Hepatocyte (in vitro differentiated cells): ENCODE measurements at regions not wholly inside any gene's neighbourhood (a gene's known extent, or its start where the extent isn't known, plus 50 kb on each side); places are given as distances from the start of the nearest gene placed in this dataset.
"Not testable (repeated sequence)": the region's sequence is repeated elsewhere in the genome, so short reads cannot be mapped to it uniquely, and the experiment has no call there.

Source experiments
- DNase-seq: peaks from one replicate; pipeline ENCODE4 v3.0.0-alpha.2; 2016; ENCODE audit warnings: low spot score
- H2AFZ ChIP-seq: fragments of 200-600 bp; sonication (generic); 2 replicates; pipeline ENCODE4 v1.6.0; 2016; ENCODE audit warnings: antibody characterized with exemption, mild to moderate bottlenecking
- H3K27ac ChIP-seq: fragments of 200-600 bp; sonication (generic); 2 replicates; pipeline ENCODE4 v1.5.1; 2016; ENCODE audit warnings: mild to moderate bottlenecking
- H3K27me3 ChIP-seq: fragments of 200-600 bp; sonication (generic); 2 replicates; pipeline ENCODE4 v1.6.1; 2016
- H3K36me3 ChIP-seq: fragments of 200-600 bp; sonication (generic); replicated peaks from 2 replicates; pipeline ENCODE4 v1.5.1; 2016; ENCODE audit warnings: low read depth; ENCODE audit not compliant: insufficient read depth
- H3K4me1 ChIP-seq: fragments of 200-600 bp; sonication (generic); 2 replicates; pipeline ENCODE4 v1.5.1; 2016; ENCODE audit warnings: mild to moderate bottlenecking, moderate library complexity; ENCODE audit not compliant: insufficient read depth
- H3K4me2 ChIP-seq: fragments of 200-600 bp; sonication (generic); 2 replicates; pipeline ENCODE4 v1.6.0; 2016
- H3K4me3 ChIP-seq: fragments of 200-600 bp; sonication (generic); 2 replicates; pipeline ENCODE4 v1.5.1; 2016; ENCODE audit warnings: mild to moderate bottlenecking
- H3K79me2 ChIP-seq: fragments of 200-600 bp; sonication (generic); 2 replicates; pipeline ENCODE4 v1.6.0; 2017; ENCODE audit warnings: mild to moderate bottlenecking
- H3K9me2 ChIP-seq: fragments of 200-600 bp; sonication (generic); replicated peaks from 2 replicates; pipeline ENCODE4 v1.6.0; 2017; ENCODE audit warnings: mild to moderate bottlenecking; ENCODE audit not compliant: insufficient read depth
- H3K9me3 ChIP-seq: fragments of 200-600 bp; sonication (generic); 2 replicates; pipeline ENCODE4 v1.5.1; 2016; ENCODE audit warnings: low read depth, mild to moderate bottlenecking
- H4K20me1 ChIP-seq: fragments of 200-600 bp; sonication (generic); 2 replicates; pipeline ENCODE4 v1.6.0; 2016; ENCODE audit warnings: mild to moderate bottlenecking; ENCODE audit not compliant: insufficient read depth, poor library complexity, severe bottlenecking
- CTCF ChIP-seq: fragments of 200-600 bp; sonication (generic); IDR thresholded peaks from 2 replicates; pipeline ENCODE4 v1.5.1; 2016; ENCODE audit warnings: antibody characterized with exemption, mild to moderate bottlenecking; ENCODE audit not compliant: poor library complexity
- EZH2 ChIP-seq: fragments of 200-600 bp; sonication (generic); IDR thresholded peaks from 2 replicates; pipeline ENCODE4 v1.6.1; 2016; ENCODE audit warnings: antibody characterized with exemption, mild to moderate bottlenecking, borderline replicate concordance
- EZH2phosphoT487 ChIP-seq: fragments of 200-600 bp; sonication (generic); IDR thresholded peaks from one replicate; pipeline ENCODE4 v1.6.1; 2018; ENCODE audit warnings: antibody characterized with exemption, mild to moderate bottlenecking, low read depth, moderate library complexity; ENCODE audit not compliant: unreplicated experiment, severe bottlenecking
- WGBS: methylation state at CpG from one replicate; pipeline ENCODE4 v1.1.6; 2016; ENCODE audit warnings: low lambda C conversion rate; ENCODE audit errors: missing lambda C conversion rate; 5-methylcytosine and 5-hydroxymethylcytosine counted together

- Histone ChIP-seq H3K79me2 (no peaks in the 10 kb centered on the region), H3K9me3 (no peaks in the 10 kb centered on the region), H3K27me3 (no peaks in the 10 kb centered on the region), H3K4me2 (no peak overlapping the region), H3K36me3 (no peaks in the 10 kb centered on the region), H4K20me1 (no peaks in the 10 kb centered on the region), H3K4me1 (no peaks in the 10 kb centered on the region), H3K27ac (no peak overlapping the region), H3K9me2 (no peaks in the 10 kb centered on the region), H3K4me3 (no peak overlapping the region), H2AFZ (no peak overlapping the region)
- WGBS: 87% methylated on average over 3 of the region's 5 CpGs
- TF ChIP-seq EZH2phosphoT487: no peak
- TF ChIP-seq EZH2: no peak
- TF ChIP-seq CTCF: no peak
- DNase-seq: no peak
Measured at GRCh38 chr14:105629886-105630215, 103.5 kb downstream of the TMEM121 start.

GRCh38 chr14:105630293-105630934, 104.0 kb downstream of the TMEM121 start:
- DNase-seq, H3K9me2 ChIP-seq, H2AFZ ChIP-seq, H3K4me1 ChIP-seq, H3K27me3 ChIP-seq, H3K79me2 ChIP-seq, H3K4me3 ChIP-seq, H4K20me1 ChIP-seq, H3K4me2 ChIP-seq, H3K36me3 ChIP-seq, H3K27ac ChIP-seq, H3K9me3 ChIP-seq: not testable (repeated sequence)
- WGBS: 96% methylated on average over 5 of the region's 8 CpGs

GRCh38 chr14:105630935-105631779, 104.8 kb downstream of the TMEM121 start:
- not testable (repeated sequence) for H3K79me2 ChIP-seq, H3K9me3 ChIP-seq, H3K9me2 ChIP-seq, H3K4me1 ChIP-seq, H4K20me1 ChIP-seq, H3K27ac ChIP-seq, H3K27me3 ChIP-seq, H3K4me2 ChIP-seq, H3K4me3 ChIP-seq, H3K36me3 ChIP-seq, H2AFZ ChIP-seq, DNase-seq
- WGBS: 77% methylated on average over 23 of the region's 24 CpGs

- TF ChIP-seq EZH2 (no peak), CTCF (no peak), EZH2phosphoT487 (no peak)
- H3K9me3 ChIP-seq: no peaks in the 10 kb centered on the region
- no peaks in the 10 kb centered on the region for H3K4me1 ChIP-seq
- no peaks in the 10 kb centered on the region for H3K27me3 ChIP-seq
- H3K4me2 ChIP-seq: no peak overlapping the region
- DNase-seq: no peak
- no peaks in the 10 kb centered on the region for H3K79me2 ChIP-seq
- H3K9me2 ChIP-seq: no peaks in the 10 kb centered on the region
- no peak overlapping the region for H3K27ac ChIP-seq
- no peaks in the 10 kb centered on the region for H3K36me3 ChIP-seq
- H2AFZ ChIP-seq: no peak overlapping the region
- no peaks in the 10 kb centered on the region for H4K20me1 ChIP-seq
- 74% methylated on average over 3 of the region's 3 CpGs for WGBS
- H3K4me3 ChIP-seq: no peak overlapping the region
Measured at GRCh38 chr14:105632010-105632409, 105.6 kb downstream of the TMEM121 start.

GRCh38 chr14:105633596-105633995, 107.2 kb downstream of the TMEM121 start:
- H3K4me1 ChIP-seq, H2AFZ ChIP-seq, H4K20me1 ChIP-seq, H3K9me3 ChIP-seq, H3K4me2 ChIP-seq, H3K79me2 ChIP-seq, H3K9me2 ChIP-seq, H3K4me3 ChIP-seq, DNase-seq, H3K36me3 ChIP-seq, H3K27me3 ChIP-seq, H3K27ac ChIP-seq: not testable (repeated sequence)
- 68% methylated on average over 7 of the region's 7 CpGs for WGBS
